ENCODE measurements at regions not wholly inside any gene's neighbourhood (a gene's known extent, or its start where the extent isn't known, plus 50 kb on each side); places are given as distances from the start of the nearest gene placed in this dataset.

DNA sequence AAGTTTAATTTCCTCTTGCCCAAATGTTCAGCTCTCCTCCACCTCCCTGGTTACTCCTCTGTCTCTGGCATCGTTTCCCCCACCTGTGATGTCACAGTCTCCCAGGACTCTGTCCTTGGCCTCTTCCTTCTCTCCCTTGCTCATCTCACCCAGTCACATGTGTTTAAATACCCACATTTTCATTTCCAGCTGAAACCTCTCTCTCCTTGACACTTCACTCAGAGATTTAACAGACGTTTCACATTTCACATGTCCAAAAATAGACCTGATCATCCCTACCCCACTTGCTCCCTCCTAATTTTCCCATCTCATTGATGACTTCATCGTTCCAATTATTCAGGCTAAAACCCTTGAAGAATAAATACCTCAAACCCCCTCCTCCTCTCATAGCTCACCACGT is 604.1 kb upstream of the JAG1 start:
- Histone ChIP-seq H4K8ac (ENCODE audit: low read length) (no peak overlapping the region), H3K14ac (ENCODE audit: low read length in 2 of 2) (no peak overlapping the region), H2BK15ac (ENCODE audit: low read depth, poor library complexity, severe bottlenecking) (no peak overlapping the region), H3K4me3 (ENCODE audit: insufficient read depth in 1 of 2, low read depth in 1 of 2, low read length in 2 of 2) (no peak overlapping the region), H2AFZ (ENCODE audit: low read depth, low read length) (no peak overlapping the region), H3K4ac (ENCODE audit: low read depth in 1 of 2, low read length in 2 of 2) (no peak overlapping the region), H3K9ac (ENCODE audit: low read length) (no peak overlapping the region), H2BK120ac (ENCODE audit: low read depth, low read length) (no peak overlapping the region), H2BK12ac (ENCODE audit: low read length in 2 of 2) (no peak overlapping the region), H3K4me2 (ENCODE audit: low read length, poor library complexity, severe bottlenecking) (no peak overlapping the region), H2AK5ac (ENCODE audit: low read length, severe bottlenecking) (no peak overlapping the region), H3K27ac (ENCODE audit: low read length, poor library complexity, severe bottlenecking) (no peak overlapping the region), H3K18ac (ENCODE audit: low read depth in 1 of 2, low read length in 2 of 2) (no peak overlapping the region), H3K4me1 (ENCODE audit: control insufficient read depth, insufficient read depth, low read depth, low read length) (no peaks in the 10 kb centered on the region), H3K36me3 (ENCODE audit: control insufficient read depth in 1 of 2, insufficient read depth in 2 of 2, low read depth in 1 of 2, low read length in 2 of 2) (no peaks in the 10 kb centered on the region), H3K27me3 (ENCODE audit: control insufficient read depth in 1 of 2, insufficient read depth in 1 of 2, low read length in 2 of 2) (peaks cover 0 to 8% of the 10 kb centered on the region in 2 experiments), H3K9me3 (ENCODE audit: control insufficient read depth, low read length) (peaks cover 3% of the 10 kb centered on the region), H4K91ac (ENCODE audit: low read length) (no peak overlapping the region), H3K79me1 (replicated peaks; ENCODE audit: low read length, poor library complexity, severe bottlenecking) (no peaks in the 10 kb centered on the region), H3K23ac (ENCODE audit: low read length in 2 of 2) (no peak overlapping the region), H2BK5ac (ENCODE audit: low read depth, low read length, poor library complexity, severe bottlenecking) (no peak overlapping the region)
- no peak for DNase-seq
- 67% methylated on average over 4 of the region's 4 CpGs for WGBS

DNA sequence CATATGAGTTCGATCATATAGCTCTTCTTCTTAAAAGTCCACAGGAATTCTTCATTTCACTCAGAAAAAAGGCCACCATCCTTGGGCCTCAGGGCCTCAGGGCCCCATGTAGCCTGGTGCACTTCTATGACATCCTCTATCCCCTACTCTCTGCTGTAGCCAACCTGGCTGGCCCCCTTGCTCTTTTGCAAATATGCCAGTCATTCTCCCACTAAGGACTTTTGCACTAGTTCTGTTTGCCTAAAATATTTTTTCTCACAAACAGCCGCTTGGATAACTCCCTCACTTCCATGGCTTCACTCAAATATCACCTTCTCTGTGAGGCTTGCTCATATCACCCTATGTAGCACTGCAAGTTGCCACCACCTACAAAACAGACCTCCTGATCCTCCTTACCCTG is 604.7 kb upstream of the JAG1 start:
- Histone ChIP-seq H3K4me2 (ENCODE audit: low read length, poor library complexity, severe bottlenecking) (no peak overlapping the region), H4K8ac (ENCODE audit: low read length) (no peak overlapping the region), H2BK12ac (ENCODE audit: low read length in 2 of 2) (no peak overlapping the region), H2BK15ac (ENCODE audit: low read depth, poor library complexity, severe bottlenecking) (no peak overlapping the region), H2AK5ac (ENCODE audit: low read length, severe bottlenecking) (no peak overlapping the region), H3K4ac (ENCODE audit: low read depth in 1 of 2, low read length in 2 of 2) (no peak overlapping the region), H3K4me3 (ENCODE audit: insufficient read depth in 1 of 2, low read depth in 1 of 2, low read length in 2 of 2) (no peak overlapping the region), H4K91ac (ENCODE audit: low read length) (no peak overlapping the region), H2AFZ (ENCODE audit: low read depth, low read length) (no peak overlapping the region), H3K18ac (ENCODE audit: low read depth in 1 of 2, low read length in 2 of 2) (no peak overlapping the region), H3K9me3 (ENCODE audit: control insufficient read depth, low read length) (peaks cover 3% of the 10 kb centered on the region), H3K36me3 (ENCODE audit: control insufficient read depth in 1 of 2, insufficient read depth in 2 of 2, low read depth in 1 of 2, low read length in 2 of 2) (no peaks in the 10 kb centered on the region), H3K9ac (ENCODE audit: low read length) (no peak overlapping the region), H2BK120ac (ENCODE audit: low read depth, low read length) (no peak overlapping the region), H3K14ac (ENCODE audit: low read length in 2 of 2) (no peak overlapping the region), H3K27me3 (ENCODE audit: control insufficient read depth in 1 of 2, insufficient read depth in 1 of 2, low read length in 2 of 2) (peaks cover 0 to 5% of the 10 kb centered on the region in 2 experiments), H3K27ac (ENCODE audit: low read length, poor library complexity, severe bottlenecking) (no peak overlapping the region), H2BK5ac (ENCODE audit: low read depth, low read length, poor library complexity, severe bottlenecking) (no peak overlapping the region), H3K4me1 (ENCODE audit: control insufficient read depth, insufficient read depth, low read depth, low read length) (no peaks in the 10 kb centered on the region), H3K79me1 (replicated peaks; ENCODE audit: low read length, poor library complexity, severe bottlenecking) (no peaks in the 10 kb centered on the region), H3K23ac (ENCODE audit: low read length in 2 of 2) (no peak overlapping the region)
- DNase-seq, result no peak
- WGBS, result 87% methylated on average over 2 of the region's 2 CpGs

DNA sequence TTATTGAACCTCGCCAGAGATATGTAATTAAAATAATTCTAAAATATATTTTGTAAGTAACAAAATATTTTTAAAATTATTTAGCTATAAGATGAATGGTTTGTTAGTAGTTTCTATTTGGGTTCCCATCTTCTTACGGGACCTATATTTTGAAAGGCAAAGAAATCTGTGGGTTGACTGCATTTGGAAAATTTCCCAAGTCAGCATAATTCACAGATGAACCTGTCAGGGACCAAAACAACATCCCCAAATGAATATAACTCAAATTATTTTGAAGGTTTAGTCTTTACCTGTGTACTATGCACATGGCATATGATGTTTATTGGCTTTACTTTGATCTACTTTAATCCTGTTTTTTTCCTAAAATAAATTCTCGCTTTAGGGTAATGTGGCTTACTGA is 607.4 kb upstream of the JAG1 start:
- H2AK5ac ChIP-seq (ENCODE audit: low read length, severe bottlenecking), result no peak overlapping the region
- H2AFZ ChIP-seq (ENCODE audit: low read depth, low read length), result no peak overlapping the region
- no peak overlapping the region for H3K27ac ChIP-seq (ENCODE audit: low read length, poor library complexity, severe bottlenecking)
- H3K23ac ChIP-seq (ENCODE audit: low read length in 2 of 2), result no peak overlapping the region
- no peak overlapping the region for H2BK12ac ChIP-seq (ENCODE audit: low read length in 2 of 2)
- no peaks in the 10 kb centered on the region for H3K4me1 ChIP-seq (ENCODE audit: control insufficient read depth, insufficient read depth, low read depth, low read length)
- H3K9ac ChIP-seq (ENCODE audit: low read length), result no peak overlapping the region
- H4K91ac ChIP-seq (ENCODE audit: low read length), result no peak overlapping the region
- no peak overlapping the region for H3K4me3 ChIP-seq (ENCODE audit: insufficient read depth in 1 of 2, low read depth in 1 of 2, low read length in 2 of 2)
- H3K4me2 ChIP-seq (ENCODE audit: low read length, poor library complexity, severe bottlenecking), result no peak overlapping the region
- peaks cover 3% of the 10 kb centered on the region for H3K9me3 ChIP-seq (ENCODE audit: control insufficient read depth, low read length)
- no peak overlapping the region for H2BK15ac ChIP-seq (ENCODE audit: low read depth, poor library complexity, severe bottlenecking)
- 86% methylated on average over 1 of the region's 3 CpGs for WGBS
- peaks cover 0 to under 1% of the 10 kb centered on the region in 2 experiments for H3K27me3 ChIP-seq (ENCODE audit: control insufficient read depth in 1 of 2, insufficient read depth in 1 of 2, low read length in 2 of 2)
- H3K79me1 ChIP-seq (replicated peaks; ENCODE audit: low read length, poor library complexity, severe bottlenecking), result no peaks in the 10 kb centered on the region
- no peak overlapping the region for H3K14ac ChIP-seq (ENCODE audit: low read length in 2 of 2)
- no peak overlapping the region for H4K8ac ChIP-seq (ENCODE audit: low read length)
- H2BK120ac ChIP-seq (ENCODE audit: low read depth, low read length), result no peak overlapping the region
- H3K36me3 ChIP-seq (ENCODE audit: control insufficient read depth in 1 of 2, insufficient read depth in 2 of 2, low read depth in 1 of 2, low read length in 2 of 2), result no peaks in the 10 kb centered on the region
- H2BK5ac ChIP-seq (ENCODE audit: low read depth, low read length, poor library complexity, severe bottlenecking), result no peak overlapping the region
- no peak for DNase-seq
- no peak overlapping the region for H3K4ac ChIP-seq (ENCODE audit: low read depth in 1 of 2, low read length in 2 of 2)
- H3K18ac ChIP-seq (ENCODE audit: low read depth in 1 of 2, low read length in 2 of 2), result no peak overlapping the region

DNA sequence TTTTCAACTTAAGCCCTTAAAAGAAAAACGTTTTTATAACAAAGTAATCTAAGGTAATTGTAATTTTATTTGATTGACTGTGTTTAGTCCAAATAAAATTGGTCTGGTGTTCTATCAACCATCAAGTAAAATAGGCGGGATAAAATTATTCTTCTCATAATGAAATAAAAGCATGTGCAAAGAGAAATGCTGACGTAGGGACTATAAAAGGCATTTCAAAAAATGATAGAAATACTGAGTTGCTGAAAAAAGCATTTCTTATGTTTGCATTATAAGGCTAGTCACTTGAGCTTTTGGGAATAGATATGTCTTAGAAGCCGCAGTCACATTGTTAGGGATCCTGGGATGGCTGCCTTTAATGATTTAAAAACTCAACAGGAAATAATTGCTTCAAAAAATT is 608.0 kb upstream of the JAG1 start:
- Histone ChIP-seq H2BK5ac (ENCODE audit: low read depth, low read length, poor library complexity, severe bottlenecking) (no peak overlapping the region), H2BK15ac (ENCODE audit: low read depth, poor library complexity, severe bottlenecking) (no peak overlapping the region), H4K91ac (ENCODE audit: low read length) (no peak overlapping the region), H3K23ac (ENCODE audit: low read length in 2 of 2) (no peak overlapping the region), H3K36me3 (ENCODE audit: control insufficient read depth in 1 of 2, insufficient read depth in 2 of 2, low read depth in 1 of 2, low read length in 2 of 2) (no peaks in the 10 kb centered on the region), H2AK5ac (ENCODE audit: low read length, severe bottlenecking) (no peak overlapping the region), H3K14ac (ENCODE audit: low read length in 2 of 2) (no peak overlapping the region), H2AFZ (ENCODE audit: low read depth, low read length) (no peak overlapping the region), H3K9ac (ENCODE audit: low read length) (no peak overlapping the region), H3K4me3 (ENCODE audit: insufficient read depth in 1 of 2, low read depth in 1 of 2, low read length in 2 of 2) (no peak overlapping the region), H3K18ac (ENCODE audit: low read depth in 1 of 2, low read length in 2 of 2) (no peak overlapping the region), H4K8ac (ENCODE audit: low read length) (no peak overlapping the region), H2BK12ac (ENCODE audit: low read length in 2 of 2) (no peak overlapping the region), H3K9me3 (ENCODE audit: control insufficient read depth, low read length) (peaks cover 3% of the 10 kb centered on the region), H2BK120ac (ENCODE audit: low read depth, low read length) (no peak overlapping the region), H3K4me2 (ENCODE audit: low read length, poor library complexity, severe bottlenecking) (no peak overlapping the region), H3K27ac (ENCODE audit: low read length, poor library complexity, severe bottlenecking) (no peak overlapping the region), H3K27me3 (ENCODE audit: control insufficient read depth in 1 of 2, insufficient read depth in 1 of 2, low read length in 2 of 2) (no peaks in the 10 kb centered on the region), H3K79me1 (replicated peaks; ENCODE audit: low read length, poor library complexity, severe bottlenecking) (no peaks in the 10 kb centered on the region), H3K4me1 (ENCODE audit: control insufficient read depth, insufficient read depth, low read depth, low read length) (no peaks in the 10 kb centered on the region), H3K4ac (ENCODE audit: low read depth in 1 of 2, low read length in 2 of 2) (no peak overlapping the region)
- no peak for DNase-seq
- 91% methylated on average over 3 of the region's 4 CpGs for WGBS

Data from mesenchymal stem cell (in vitro differentiated cells and primary cell).